Stimulated activated CD8-positive, alpha-beta memory T cell treated with anti-CD3 and anti-CD28 coated beads, Interleukin-12 subunit alpha, Interleukin-12 subunit beta, amount 100 ng/mL, for 24 hours (primary cell): ENCODE measurements at regions not wholly inside any gene's neighbourhood (a gene's known extent, or its start where the extent isn't known, plus 50 kb on each side); places are given as distances from the start of the nearest gene placed in this dataset.

Experiments used
- DNase-seq: peaks from one replicate; pipeline ENCODE4 v3.0.0-alpha.2; 2020; ENCODE audit errors: extremely low read depth

DNA sequence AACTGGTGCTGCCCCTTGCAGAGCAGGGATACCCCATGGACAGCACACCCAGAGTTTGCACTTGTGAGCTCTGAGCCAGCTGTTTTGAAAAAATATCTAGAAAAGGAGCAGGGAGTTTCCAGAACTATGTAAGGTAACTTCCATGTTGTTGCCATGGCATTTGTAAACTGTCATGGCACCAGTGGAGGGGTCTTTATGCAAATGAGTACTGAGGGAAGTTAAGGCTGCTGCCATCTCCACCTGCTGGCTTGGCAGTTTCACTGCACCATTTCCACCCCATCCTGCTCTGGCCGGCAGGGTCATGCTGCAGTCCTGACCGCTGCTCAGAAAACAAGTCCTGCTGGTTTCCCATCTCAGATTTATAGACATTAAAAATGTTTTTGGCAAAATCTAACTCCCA is 52.3 kb upstream of the SNTG2 start:
- no peak for DNase-seq

DNA sequence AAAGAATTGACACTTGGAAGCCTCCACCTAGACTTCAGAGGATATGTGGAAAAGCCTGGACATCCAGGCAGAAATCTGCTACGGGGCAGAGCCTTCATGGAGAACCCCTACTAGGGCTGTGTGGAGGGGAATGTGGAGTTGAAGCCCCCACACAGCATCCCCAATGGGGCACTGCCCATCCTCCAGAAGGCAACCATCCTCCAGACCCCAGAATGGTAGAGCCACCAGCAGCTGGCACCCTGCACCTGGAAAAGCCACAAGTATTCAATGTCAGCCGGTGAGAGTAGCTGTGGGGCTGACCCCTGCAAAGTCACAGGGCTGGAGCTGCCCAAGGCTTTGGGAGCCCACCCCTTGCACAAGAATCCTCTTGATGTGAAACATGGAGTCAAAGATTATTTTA is 53.6 kb upstream of the SNTG2 start:
- no peak for DNase-seq

DNA sequence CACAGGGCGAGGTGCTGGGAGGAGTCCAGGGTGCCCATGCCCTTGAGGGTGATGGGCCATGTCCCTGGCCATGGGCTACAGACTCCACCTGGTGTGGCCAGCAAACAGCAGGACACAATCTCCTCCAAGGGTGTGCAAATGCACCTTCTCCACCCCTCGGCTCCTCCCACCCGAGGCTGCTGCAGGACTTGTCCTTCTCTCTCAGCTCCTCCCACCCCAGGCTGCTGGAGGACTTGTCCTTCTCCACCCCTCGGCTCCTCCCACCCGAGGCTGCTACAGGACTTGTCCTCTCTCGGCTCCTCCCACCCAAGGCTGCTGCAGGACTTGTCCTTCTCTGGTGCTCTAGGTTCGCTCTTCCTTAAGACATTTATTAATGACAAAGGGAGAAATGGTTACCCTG is 57.3 kb upstream of the SNTG2 start:
- DNase-seq = no peak

DNA sequence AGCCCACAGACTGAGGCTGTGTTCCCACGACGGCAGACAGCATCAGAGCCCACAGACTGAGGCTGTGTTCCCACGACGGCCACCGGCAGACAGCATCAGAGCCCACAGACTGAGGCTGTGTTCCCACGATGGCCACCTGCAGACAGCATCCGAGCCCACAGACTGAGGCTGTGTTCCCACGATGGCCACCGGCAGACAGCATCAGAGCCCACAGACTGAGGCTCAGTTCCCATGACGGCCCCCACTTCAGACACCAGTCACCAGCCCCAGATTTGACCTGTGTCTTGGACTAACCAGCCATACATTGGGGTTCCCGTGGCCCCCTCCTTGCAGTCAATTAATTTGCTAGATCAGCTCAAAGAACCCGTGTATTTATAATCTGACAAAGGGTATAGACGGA is 57.8 kb upstream of the SNTG2 start:
- no peak for DNase-seq

DNA sequence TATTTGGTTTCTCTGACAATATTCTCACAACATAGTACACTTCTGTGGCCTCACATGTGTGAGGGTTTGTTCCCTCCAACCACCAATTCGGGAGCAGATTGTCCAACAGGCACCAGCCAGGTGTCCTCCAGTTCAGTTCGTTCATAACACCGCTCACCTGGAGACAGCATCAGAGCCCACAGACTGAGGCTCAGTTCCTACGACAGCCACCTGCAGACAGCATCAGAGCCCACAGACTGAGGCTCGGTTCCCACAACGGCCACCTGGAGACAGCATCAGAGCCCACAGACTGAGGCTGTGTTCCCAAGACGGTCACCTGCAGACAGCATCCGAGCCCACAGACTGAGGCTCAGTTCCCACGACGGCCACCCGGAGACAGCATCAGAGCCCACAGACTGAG is 58.2 kb upstream of the SNTG2 start:
- DNase-seq = no peak

DNA sequence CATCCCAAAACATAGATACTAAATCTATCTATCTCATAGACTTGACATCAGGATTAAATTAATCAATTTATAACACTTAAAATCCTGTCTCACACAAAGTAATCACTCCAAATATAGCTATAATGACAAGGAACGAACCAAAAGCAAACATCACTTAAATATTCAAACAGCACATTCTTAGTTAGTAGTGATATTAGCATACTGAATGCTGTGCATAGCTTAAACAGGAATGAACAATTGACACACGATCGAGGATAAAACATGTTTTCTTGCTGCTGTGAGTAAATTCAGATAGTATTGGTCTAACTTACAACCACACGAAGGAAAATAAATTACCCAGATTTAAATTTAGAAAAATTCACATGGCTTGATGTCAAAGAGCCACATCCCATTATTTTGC is 58.9 kb upstream of the SNTG2 start:
- no peak for DNase-seq

DNA sequence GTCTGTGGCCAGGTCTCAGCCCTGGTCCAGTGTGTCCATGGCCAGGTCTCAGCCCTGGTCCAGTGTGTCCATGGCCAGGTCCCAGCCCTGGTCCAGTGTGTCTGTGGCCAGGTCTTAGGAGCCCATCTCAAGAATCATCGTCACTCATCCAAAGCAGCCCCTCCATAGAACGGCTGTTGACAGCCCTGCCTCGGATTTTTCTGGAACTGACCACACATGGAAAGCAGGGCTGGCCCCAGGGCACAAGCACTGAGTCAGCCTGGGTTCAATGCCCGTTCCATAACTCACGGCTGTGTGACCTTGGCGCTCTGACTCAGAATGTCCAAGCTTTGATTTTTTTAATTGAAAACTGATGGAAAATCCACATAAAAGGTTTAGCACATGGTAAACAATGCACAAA is 59.9 kb upstream of the SNTG2 start:
- DNase-seq = no peak

DNA sequence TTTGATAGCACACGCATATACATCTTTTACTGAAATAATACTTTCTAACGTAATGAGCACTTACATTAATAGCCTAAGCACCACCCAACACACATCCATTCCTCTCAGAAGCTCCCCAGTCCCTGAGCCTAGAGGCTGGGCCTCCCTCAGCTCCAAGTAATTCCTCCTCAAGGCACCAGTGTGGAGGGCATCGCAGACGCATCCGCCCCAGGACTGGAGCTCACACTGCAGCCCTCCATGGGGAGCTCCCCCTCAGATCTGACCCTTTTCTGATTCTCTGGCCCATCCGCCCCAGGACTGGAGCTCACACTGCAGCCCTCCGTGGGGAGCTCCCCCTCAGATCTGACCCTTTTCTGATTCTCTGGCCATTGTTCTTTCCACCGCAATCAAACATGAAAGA is 60.4 kb upstream of the SNTG2 start:
- DNase-seq = no peak

DNA sequence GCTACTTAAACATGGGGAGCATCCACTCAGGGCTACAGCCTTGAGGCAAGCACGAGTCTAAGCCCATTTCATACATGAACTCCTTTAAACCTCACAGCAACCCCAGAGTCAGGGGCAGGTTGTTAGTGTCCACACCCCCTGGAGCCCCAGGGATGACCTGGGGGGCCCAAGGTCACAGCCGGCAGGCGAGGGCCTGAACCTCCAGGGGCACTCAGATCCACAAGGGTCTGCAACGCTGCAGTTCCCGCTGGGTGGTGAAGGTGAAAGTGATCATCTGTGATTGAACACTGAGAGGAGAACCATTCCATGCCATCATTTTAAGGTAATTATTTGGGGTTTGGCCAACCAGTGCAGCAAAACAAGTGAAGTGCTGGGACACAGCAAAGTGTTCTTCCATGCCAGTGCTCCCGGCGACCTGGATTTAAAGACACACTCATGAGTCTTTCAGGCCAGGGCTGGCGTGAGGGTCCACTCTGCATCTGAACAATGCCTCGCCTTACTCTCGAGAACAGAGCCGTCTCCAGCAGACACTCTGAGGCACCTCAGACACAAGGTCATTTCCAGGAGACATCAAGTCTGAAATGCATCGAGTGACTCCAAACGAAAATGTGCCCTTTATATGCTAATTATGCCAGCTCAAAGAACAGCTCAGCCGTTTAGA is 61.6 kb upstream of the SNTG2 start:
- DNase-seq = no peak

DNA sequence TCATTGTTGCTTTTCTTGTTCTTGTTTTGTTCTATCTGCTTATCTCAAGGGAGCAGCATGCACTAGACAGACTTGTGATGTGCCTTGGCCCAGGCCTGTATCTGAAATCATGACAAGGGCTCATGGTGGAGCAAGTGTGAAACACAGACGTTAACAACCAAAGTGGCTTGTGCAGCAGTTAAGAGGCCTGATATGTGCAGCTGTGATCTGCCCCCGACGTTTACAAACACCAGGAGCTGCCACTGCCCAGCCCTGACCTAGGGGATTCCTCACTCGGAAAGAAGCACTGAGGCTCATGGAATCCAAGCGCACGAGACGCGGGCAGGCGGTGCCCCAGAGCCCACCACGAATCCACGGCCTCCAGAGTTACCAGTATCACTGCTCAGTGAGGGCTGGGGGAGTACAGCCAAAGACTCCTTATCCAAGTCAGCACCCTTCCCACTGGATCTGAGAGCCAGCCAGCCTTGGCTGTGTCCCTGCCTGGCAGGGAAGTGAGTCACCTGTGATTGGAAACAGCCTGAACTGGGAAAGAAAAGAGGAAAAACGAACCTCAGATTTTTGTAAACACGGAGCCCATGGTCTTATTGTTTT is 62.3 kb upstream of the SNTG2 start:
- DNase-seq = no peak

DNA sequence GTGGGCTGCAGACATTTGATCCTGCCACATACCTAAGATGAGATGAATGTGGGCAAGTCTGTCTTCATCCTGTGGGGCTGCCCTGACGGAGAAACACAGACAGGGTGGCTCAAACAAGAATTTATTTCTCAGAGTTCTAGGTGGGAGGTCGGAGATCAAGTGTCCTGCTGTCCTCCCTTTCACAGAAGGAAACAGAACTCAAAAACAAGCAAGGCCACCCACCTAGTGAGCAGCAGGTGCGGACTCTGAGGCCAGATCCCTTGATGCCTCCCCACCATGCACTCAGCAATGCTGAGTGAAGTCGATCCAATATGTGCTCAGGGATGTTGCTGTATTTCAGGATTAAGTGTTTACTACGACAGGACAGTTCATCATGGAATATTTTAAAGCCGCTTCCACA is 63.0 kb upstream of the SNTG2 start:
- no peak for DNase-seq

DNA sequence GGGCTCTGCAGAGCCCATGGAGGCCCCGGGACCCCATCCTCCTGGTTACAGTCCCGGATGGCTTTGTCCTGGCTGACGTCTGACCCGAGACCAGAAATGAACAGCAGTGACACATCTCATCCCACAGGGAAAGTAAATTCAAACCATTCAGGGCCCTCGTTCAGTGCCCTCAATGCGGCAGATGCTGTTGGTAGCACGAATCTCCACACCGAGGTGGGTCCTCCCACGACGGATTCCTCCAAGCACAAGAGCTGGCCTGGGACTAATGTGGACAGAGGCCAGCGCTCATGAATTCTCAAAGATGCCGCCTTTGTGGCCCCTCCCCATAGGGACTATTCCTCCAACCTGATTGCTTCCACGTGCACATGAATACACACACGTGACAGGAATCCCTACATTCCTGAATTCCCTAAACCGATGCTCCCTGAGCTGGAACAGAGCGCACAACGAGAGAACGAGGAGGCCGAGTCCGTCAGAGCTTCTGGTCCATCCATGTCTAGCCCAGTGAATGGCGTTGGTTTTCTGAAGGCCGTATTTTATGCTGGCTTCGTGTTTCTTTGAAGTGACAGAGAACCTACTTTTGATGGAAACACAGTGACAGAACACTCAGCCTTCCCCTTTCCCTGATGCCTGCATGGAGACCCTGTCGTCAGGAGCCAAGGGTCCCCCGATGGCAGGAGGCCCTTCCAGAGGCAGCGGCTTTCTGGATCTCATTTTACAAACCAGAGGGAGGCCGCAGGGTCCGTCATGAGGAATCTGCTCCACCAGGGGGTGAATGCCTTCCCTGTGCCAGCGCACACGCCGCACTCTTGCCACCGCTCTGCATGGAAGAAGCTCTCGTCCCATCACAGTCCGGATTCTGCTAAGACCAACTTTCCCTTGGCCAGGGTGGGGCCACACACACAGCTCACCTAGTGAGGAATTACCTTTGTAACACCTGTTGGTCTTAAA is 64.3 kb upstream of the SNTG2 start:
- DNase-seq = no peak

DNA sequence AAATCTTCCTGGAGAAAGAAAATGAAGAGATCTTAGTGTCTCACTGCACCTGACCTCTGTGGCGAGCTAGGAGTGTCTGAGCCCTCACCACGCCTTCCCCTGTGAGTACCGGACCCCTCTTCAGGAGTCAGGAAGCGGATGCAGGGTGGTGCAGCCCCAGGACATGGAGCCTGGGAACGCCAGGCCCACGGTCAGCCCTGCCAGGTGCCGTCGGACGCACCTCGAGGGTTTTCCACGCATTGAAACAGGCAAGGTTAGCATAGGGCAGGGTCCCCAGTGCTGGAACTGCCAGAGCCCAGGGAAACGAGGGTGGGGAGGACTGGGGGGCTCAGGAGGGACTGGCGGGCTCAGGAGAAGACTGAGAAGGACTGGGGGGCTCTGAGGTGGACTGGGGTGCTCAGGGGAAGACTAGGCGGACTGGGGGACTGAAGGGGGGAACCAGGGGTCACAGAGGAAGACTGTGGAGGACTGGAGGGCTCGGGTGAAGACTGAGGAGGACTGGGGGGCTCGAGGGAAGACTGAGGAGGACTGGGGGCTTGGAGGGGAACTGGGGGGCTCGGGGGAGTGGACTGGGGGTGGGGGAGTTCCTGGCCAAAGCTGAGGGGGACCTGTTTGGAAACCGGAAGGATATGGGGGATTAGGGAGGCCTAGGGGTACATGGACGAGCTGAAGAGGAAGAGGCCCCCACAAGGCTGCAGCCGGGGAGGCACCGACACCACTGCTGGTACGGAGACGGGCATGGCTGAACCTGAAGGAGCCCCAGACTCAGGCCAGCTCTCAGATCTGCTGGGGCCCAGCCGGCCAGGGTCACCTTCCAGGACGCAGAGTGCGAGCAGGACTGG is 65.2 kb upstream of the SNTG2 start:
- DNase-seq = no peak

DNA sequence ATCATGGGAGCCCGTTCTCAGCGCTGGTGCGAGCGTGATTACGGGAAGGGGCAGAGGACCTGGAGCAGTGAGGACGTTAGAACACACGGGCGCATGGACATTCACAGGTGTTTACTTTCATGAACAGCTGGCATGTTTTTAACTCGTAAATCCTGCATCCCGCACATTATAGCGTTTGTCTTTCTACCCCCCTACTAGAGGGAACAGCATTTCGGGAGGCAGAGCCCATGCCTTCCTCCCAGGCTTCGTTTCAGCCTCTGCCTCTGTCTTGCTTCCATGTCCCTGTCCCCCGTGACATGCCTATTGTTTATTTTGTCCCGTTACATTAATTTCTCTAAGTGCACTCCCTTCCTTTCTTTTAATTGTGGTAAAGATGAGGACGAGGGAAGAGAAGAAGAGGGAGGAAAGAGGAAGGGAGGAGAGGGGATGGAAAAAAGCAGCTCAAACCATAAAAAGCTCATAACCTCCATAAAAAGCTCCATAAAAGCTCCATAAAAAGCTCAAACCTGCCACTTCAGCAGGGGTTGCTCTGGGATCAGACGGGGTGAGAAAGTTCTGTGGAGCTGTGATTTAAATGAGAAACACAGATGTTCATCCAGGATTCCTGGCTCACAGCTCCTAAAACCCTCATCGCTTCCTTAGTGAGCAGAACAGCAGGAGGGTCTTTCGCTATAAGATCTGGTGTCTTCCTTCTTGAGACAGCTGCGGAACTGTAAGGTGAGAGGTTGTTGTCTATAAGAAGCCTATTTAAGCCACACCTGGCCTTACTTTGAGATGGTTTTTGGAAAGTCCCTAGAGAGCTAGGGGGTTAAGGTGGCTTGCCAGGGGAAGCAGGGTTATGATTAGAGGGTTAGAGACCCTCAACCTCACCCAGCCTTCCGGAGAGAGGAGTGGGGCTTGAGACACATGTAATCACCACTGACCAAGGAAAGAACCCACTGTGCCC is 66.6 kb upstream of the SNTG2 start:
- DNase-seq = no peak

DNA sequence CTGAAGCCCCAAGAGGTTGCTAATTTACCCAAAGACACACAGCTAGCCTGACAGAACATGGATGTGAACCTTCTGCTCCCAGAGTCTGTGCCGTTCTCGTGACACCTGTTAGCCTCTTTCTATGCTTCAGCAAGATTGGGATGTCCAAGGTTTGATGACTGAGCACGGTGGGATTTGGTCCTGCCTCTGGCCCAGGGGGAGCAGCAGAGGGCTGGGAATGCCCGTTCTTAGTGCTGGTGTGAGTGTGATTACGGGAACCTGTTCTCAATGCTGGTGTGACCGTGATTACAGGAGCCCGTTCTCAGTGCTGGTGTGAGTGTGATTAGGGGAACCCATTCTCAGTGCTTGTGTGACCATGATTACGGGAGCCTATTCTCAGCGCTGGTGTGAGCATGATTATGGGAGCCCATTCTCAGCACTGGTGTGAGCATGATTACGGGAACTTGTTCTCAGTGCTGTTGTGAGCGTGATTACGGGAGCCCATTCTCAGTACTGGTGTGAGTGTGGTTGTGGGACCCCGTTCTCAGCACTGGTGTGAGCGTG is 67.3 kb upstream of the SNTG2 start:
- no peak for DNase-seq

DNA sequence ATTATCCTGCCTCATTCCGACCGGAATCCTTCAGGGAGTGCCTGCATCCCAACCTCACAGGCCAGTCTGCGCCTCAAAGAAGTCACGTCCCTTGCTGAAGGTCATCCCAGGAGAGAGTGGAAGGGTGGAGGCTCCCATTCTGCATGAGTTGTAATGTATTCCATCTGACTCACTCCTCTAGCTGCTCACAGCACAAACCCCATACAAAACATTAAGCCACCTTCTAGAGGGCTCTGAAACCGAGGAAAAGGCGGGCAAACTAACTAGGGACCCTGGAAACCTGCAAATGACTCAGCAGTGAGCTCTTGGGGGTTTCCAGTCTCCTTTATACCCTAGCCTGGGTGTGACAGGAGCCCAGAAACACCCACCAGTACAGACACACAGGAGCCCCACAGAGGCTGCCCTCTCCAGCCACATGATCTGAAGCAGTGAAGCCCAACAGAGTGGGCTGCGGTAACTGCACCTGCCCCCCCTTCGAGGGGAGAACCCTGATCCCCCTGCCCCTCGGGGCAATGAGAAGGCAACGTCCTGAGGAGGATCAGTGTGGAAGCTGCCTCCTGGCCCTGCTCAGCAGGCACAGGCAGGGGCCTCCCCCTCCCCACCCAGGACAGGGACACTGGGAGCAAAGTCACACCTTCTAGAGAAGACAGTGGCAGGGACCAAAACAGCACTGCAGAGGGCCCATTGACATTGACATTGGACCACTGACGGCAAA is 69.3 kb upstream of the SNTG2 start:
- DNase-seq = no peak

DNA sequence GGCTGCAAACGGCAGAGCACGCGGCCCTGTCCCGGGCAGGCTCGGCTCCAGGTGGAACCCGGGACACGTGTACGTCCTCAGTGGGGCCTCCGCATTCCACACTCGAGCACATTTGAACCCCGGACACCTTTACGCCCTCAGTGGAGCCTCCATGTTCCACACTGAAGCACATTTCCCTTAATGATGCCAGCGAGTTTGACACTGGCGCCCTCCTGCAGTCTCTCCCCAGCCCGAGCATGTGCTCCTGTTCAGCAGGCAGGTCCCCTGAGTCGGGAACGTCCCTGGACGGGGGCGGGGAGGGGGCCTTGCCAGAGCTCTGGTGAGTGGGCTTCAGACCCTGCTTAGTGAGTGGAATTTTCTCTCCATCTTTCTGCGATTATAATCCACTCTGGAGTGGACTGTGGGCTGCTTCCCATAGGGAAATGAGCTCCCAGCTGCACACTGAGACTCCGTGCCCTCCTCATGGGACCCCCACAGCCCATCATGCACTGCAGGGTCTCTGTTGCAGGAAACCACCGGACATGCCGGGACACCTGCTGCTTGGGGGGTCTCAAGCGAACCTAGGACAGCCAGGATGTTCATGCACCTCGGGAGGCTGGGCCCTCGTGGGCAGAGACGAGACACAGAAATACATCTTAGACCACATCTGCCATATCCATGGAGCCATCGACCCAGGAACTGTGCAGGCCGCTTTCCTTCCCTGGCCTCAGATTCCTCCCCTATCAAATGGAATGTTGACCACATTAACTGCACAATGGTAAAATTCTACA is 70.3 kb upstream of the SNTG2 start:
- no peak for DNase-seq

DNA sequence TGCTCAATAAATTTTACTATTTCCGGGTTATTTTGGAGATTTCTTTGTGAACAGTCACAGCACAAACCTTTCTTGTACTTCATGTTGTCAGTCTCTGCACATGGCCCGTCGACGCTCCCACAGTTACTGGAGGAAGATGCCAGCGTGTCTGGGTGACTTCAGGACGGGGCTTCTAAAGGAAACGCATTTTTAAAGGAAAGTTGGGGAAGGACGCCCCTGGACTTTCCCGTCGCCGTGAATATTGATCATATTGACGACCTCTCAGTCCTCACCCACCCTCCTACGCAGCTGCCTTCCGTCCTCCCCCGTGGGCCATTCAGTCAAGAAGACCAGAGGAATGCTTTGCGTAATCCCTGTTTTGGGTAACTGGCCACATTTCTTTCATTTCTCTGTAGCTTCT is 71.1 kb upstream of the SNTG2 start:
- no peak for DNase-seq

DNA sequence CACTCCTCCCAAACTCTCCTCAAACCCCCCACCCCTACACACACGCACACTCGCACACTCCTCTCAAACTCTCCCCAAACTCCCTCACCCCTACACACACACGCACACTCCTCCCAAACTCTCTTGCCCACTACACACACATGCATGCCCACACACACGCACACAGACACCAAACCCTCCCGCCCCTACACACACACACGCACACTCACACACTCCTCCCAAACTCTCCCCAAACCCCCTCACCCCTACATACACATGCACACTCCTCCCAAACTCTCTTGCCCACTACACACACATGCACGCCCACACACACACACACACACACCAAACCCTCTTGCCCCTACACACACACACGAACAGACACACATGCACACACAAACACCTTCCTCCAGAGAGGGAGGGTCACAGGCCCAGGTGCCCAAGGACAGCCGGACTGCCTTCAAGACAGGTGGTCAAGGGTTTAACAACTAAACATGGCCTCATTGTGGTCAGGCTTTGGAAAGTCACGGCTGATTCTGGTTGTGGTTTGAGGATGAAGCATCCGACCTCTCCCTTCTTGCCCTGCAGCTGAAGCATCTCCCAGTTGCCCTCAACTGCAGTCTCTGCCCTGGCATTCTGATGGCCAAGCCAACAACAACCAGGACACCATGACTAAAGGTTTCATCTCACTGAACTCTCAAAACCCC is 72.3 kb upstream of the SNTG2 start:
- DNase-seq = no peak
